Endothelial cell of umbilical vein (primary cell): ENCODE measurements at regions not wholly inside any gene's neighbourhood (a gene's known extent, or its start where the extent isn't known, plus 50 kb on each side); places are given as distances from the start of the nearest gene placed in this dataset.

ENCODE experiments used
- BruUV-seq: library from RNA; stranded (reverse); fragments of 400-500 nt; replicated peaks from 2 replicates; lab custom pipeline; 2021; lab: Mats Ljungman, UMichigan
- CTCF ChIA-PET: fragments of 300-600, 350-600 bp; sonication (Branson Sonifier 250); formaldehyde crosslinking; loops from one replicate; lab custom pipeline; 2021; ENCODE audit warnings: antibody characterized with exemption, inconsistent platforms; lab: Charles Lee
- POLR2A ChIA-PET: fragments of 300-600, 350-600 bp; sonication (Branson Sonifier 250); formaldehyde crosslinking; loops from one replicate; lab custom pipeline; 2021; ENCODE audit warnings: antibody characterized with exemption, inconsistent platforms; lab: Charles Lee
- DNase-seq: peaks from one replicate; pipeline ENCODE4 v3.0.0-alpha.2; 2011; ENCODE audit warnings: low read depth, low spot score
- FAIRE-seq: peaks from 2 replicates; lab custom pipeline; 2011; peaks lifted over from hg19 to GRCh38; lab: Jason Lieb, UNC
- H2AFZ ChIP-seq: 2 replicates; pipeline ENCODE4 v1.6.0; 2012; ENCODE audit warnings: low read depth, low read length, control low read depth, inconsistent platforms
- H3K27ac ChIP-seq: 2 replicates; pipeline ENCODE4 v1.5.1; 2011; ENCODE audit warnings: low read depth, mild to moderate bottlenecking, control low read depth, low read length, moderate library complexity; ENCODE audit not compliant: insufficient read depth
- H3K27me3 ChIP-seq, 2 experiments: 2 replicates each; pipeline versions ENCODE4 v1.6.0 to v1.6.1; 2011; ENCODE audit warnings: low read length in 2 of 2, mixed read lengths in 1 of 2; ENCODE audit not compliant: control insufficient read depth in 2 of 2, insufficient read depth in 2 of 2
- H3K36me3 ChIP-seq, 2 experiments: 2 replicates in 1 of 2; 3 replicates in 1 of 2; pipeline ENCODE4 v1.5.1; 2011; ENCODE audit warnings: low read length in 2 of 2, mild to moderate bottlenecking in 1 of 2, moderate library complexity in 1 of 2; ENCODE audit not compliant: control insufficient read depth in 2 of 2, insufficient read depth in 2 of 2; ENCODE audit errors: extremely low read depth in 1 of 2
- H3K4me1 ChIP-seq: 3 replicates; pipeline ENCODE4 v1.5.1; 2011; ENCODE audit warnings: mild to moderate bottlenecking, low read length; ENCODE audit not compliant: control insufficient read depth, insufficient read depth; ENCODE audit errors: extremely low read depth
- H3K4me2 ChIP-seq: 2 replicates; pipeline ENCODE4 v1.6.1; 2011; ENCODE audit warnings: low read length, control low read depth, mixed read lengths; ENCODE audit not compliant: insufficient read depth
- H3K4me3 ChIP-seq, 3 experiments: fragments of 200-600 bp in 1 of 3; sonication (generic), shearing (Covaris generic) in 1 of 3; replicated peaks in 1 of 3; 2 replicates each; pipeline ENCODE4 v1.5.1; 2011 to 2016; ENCODE audit warnings: control low read depth in 3 of 3, low read length in 3 of 3, mild to moderate bottlenecking in 2 of 3, inconsistent platforms in 1 of 3, low read depth in 1 of 3, moderate library complexity in 1 of 3; ENCODE audit not compliant: insufficient read depth in 1 of 3
- H3K79me2 ChIP-seq: 2 replicates; pipeline ENCODE4 v1.6.0; 2012; ENCODE audit warnings: low read length, inconsistent platforms; ENCODE audit not compliant: control insufficient read depth, insufficient read depth
- H3K9ac ChIP-seq: replicated peaks from 2 replicates; pipeline ENCODE3; 2011; ENCODE audit warnings: low read length, control low read depth; ENCODE audit not compliant: insufficient read depth; ENCODE audit errors: extremely low read depth
- H3K9me1 ChIP-seq: replicated peaks from 3 replicates; pipeline ENCODE4 v1.6.0; 2011; ENCODE audit warnings: mild to moderate bottlenecking, low read length; ENCODE audit not compliant: control insufficient read depth, insufficient read depth; ENCODE audit errors: extremely low read depth
- H3K9me3 ChIP-seq: replicated peaks from 2 replicates; pipeline ENCODE4 v1.5.1; 2012; ENCODE audit warnings: low read length, inconsistent platforms; ENCODE audit not compliant: control insufficient read depth, insufficient read depth
- H4K20me1 ChIP-seq: replicated peaks from 2 replicates; pipeline ENCODE3; 2011; ENCODE audit warnings: mild to moderate bottlenecking, low read length; ENCODE audit not compliant: control insufficient read depth, insufficient read depth; ENCODE audit errors: extremely low read depth
- CTCF ChIP-seq, 2 donors: IDR thresholded peaks; 1 replicate in 1 of 2; 2 replicates in 1 of 2; pipeline ENCODE4 v1.5.1; 2011; ENCODE audit warnings: low read length in 2 of 2, mild to moderate bottlenecking in 2 of 2, moderate library complexity in 2 of 2, control low read depth in 1 of 2, inconsistent platforms in 1 of 2, low read depth in 1 of 2; ENCODE audit not compliant: insufficient read depth in 1 of 2; ENCODE audit errors: extremely low read depth in 1 of 2
- EZH2 ChIP-seq: IDR thresholded peaks from 2 replicates; pipeline ENCODE4 v1.6.1; 2012; ENCODE audit warnings: borderline replicate concordance, low read depth, mild to moderate bottlenecking, moderate library complexity, low read length, inconsistent platforms; ENCODE audit not compliant: severe bottlenecking
- FOS ChIP-seq: IDR thresholded peaks from 2 replicates; pipeline ENCODE4 v1.6.1; 2011; ENCODE audit warnings: mild to moderate bottlenecking, low read length, moderate library complexity, borderline replicate concordance; ENCODE audit not compliant: insufficient read depth
- GATA2 ChIP-seq: IDR thresholded peaks from 2 replicates; pipeline ENCODE4 v1.7.0; 2011; ENCODE audit warnings: low read depth, mild to moderate bottlenecking, moderate library complexity, mixed read lengths, low read length; ENCODE audit not compliant: insufficient read length, insufficient read depth
- JUN ChIP-seq: IDR thresholded peaks from 2 replicates; pipeline ENCODE4 v1.6.1; 2011; ENCODE audit warnings: borderline replicate concordance, low read depth; ENCODE audit not compliant: insufficient read length, insufficient read depth
- MAX ChIP-seq: IDR thresholded peaks from 2 replicates; pipeline ENCODE4 v1.6.1; 2011; ENCODE audit not compliant: insufficient read depth, insufficient read length
- MYC ChIP-seq: IDR thresholded peaks from one replicate; pipeline ENCODE4 v1.6.1; 2011; ENCODE audit warnings: mild to moderate bottlenecking, low read depth, low read length
- POLR2A ChIP-seq: IDR thresholded peaks from 2 replicates; pipeline ENCODE4 v1.6.1; 2012; ENCODE audit warnings: low read depth, mild to moderate bottlenecking, control low read depth, low read length
- POLR2AphosphoS5 ChIP-seq: IDR thresholded peaks from 2 replicates; pipeline ENCODE4 v1.6.1; 2012; ENCODE audit warnings: low read depth, mild to moderate bottlenecking, control low read depth, low read length, moderate library complexity; ENCODE audit not compliant: insufficient read depth
- dilution Hi-C: fragments of 300-500 bp; cut with MboI; formaldehyde crosslinking; loops from one replicate; pipeline ENCODE4 v1.15.0; 2019; ENCODE audit warnings: low sequenced_read_pairs; ENCODE audit not compliant: extremely low pct_ligation_motif_present
- intact Hi-C: fragments of 100-400 bp; cut with micrococcal nuclease; formaldehyde crosslinking; loops from one replicate; pipeline ENCODE4 v1.10.0; 2022

- TF ChIP-seq MAX (no peak), GATA2 (no peak), CTCF (IDR thresholded peaks at IDR 0.05; ENCODE audit: extremely low read depth in 1 of 2, insufficient read depth in 1 of 2, low read depth in 1 of 2, low read length in 2 of 2) (no peak), MYC (no peak), EZH2 (no peak), JUN (no peak), FOS (no peak), POLR2A (no peak), POLR2AphosphoS5 (no peak)
- Histone ChIP-seq H3K4me2 (no peak overlapping the region), H3K27ac (no peak overlapping the region), H4K20me1 (no peaks in the 10 kb centered on the region), H3K9ac (no peak overlapping the region), H3K9me1 (no peaks in the 10 kb centered on the region), H3K4me3 (no peak overlapping the region), H2AFZ (no peak overlapping the region), H3K36me3 (no peaks in the 10 kb centered on the region), H3K4me1 (no peaks in the 10 kb centered on the region), H3K27me3 (peaks cover 0 to 1% of the 10 kb centered on the region in 2 experiments), H3K9me3 (no peaks in the 10 kb centered on the region), H3K79me2 (no peaks in the 10 kb centered on the region)
- FAIRE-seq = no peak
- no TSS peak for BruUV-seq
- POLR2A ChIA-PET = no interaction called here
- CTCF ChIA-PET = interaction anchor here (1.4 kb wide), 1 partner anchor 200 kb away, joined by 4 read pairs; no protein-coding TSS in a partner anchor
- no peak for DNase-seq
- intact Hi-C loops = no loop called here
- dilution Hi-C loops = no loop called here
Measured at GRCh38 chr3:168647582-168647981, 551.9 kb upstream of the GOLIM4 start.
